DOHH2 (cell line): ENCODE measurements at regions not wholly inside any gene's neighbourhood (a gene's known extent, or its start where the extent isn't known, plus 50 kb on each side); places are given as distances from the start of the nearest gene placed in this dataset.

Source experiments
- EZH2phosphoT487 ChIP-seq: fragments of 200-600 bp; sonication (generic); IDR thresholded peaks from 2 replicates; pipeline ENCODE4 v1.6.1; 2017; ENCODE audit warnings: borderline replicate concordance, mild to moderate bottlenecking, antibody characterized with exemption, low read length, moderate library complexity, mixed read lengths
- TF ChIP-seq, protein P1 (sequence below): fragments of 200-600 bp; sonication (generic); IDR thresholded peaks from one replicate; pipeline ENCODE4 v1.5.1; 2014; ENCODE audit warnings: antibody characterized with exemption, mild to moderate bottlenecking, low read depth, low read length; ENCODE audit not compliant: poor library complexity, severe bottlenecking

GRCh38 chr20:22680031-22680740 is 95.8 kb upstream of the FOXA2 start:
- TF ChIP-seq, protein P1, sequence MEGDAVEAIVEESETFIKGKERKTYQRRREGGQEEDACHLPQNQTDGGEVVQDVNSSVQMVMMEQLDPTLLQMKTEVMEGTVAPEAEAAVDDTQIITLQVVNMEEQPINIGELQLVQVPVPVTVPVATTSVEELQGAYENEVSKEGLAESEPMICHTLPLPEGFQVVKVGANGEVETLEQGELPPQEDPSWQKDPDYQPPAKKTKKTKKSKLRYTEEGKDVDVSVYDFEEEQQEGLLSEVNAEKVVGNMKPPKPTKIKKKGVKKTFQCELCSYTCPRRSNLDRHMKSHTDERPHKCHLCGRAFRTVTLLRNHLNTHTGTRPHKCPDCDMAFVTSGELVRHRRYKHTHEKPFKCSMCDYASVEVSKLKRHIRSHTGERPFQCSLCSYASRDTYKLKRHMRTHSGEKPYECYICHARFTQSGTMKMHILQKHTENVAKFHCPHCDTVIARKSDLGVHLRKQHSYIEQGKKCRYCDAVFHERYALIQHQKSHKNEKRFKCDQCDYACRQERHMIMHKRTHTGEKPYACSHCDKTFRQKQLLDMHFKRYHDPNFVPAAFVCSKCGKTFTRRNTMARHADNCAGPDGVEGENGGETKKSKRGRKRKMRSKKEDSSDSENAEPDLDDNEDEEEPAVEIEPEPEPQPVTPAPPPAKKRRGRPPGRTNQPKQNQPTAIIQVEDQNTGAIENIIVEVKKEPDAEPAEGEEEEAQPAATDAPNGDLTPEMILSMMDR: no peak
- TF ChIP-seq EZH2phosphoT487: no peak
